ENCODE measurements at regions not wholly inside any gene's neighbourhood (a gene's known extent, or its start where the extent isn't known, plus 50 kb on each side); places are given as distances from the start of the nearest gene placed in this dataset.

- no peak for ATAC-seq
- H3K27ac Mint-ChIP-seq: no peak overlapping the region
- H3K36me3 Mint-ChIP-seq: no peaks in the 10 kb centered on the region
- H3K9me3 Mint-ChIP-seq: peaks cover 4% of the 10 kb centered on the region
- no peaks in the 10 kb centered on the region for H3K4me1 Mint-ChIP-seq
- no peaks in the 10 kb centered on the region for H3K27me3 Mint-ChIP-seq
- H3K4me3 Mint-ChIP-seq: no peak overlapping the region
Measured at GRCh38 chr12:24550609-24551008, 398.3 kb downstream of the BCAT1 start.

GRCh38 chr12:24546661-24547060, 402.2 kb downstream of the BCAT1 start:
- Mint-ChIP-seq H3K36me3 (no peaks in the 10 kb centered on the region), H3K4me1 (no peaks in the 10 kb centered on the region), H3K27me3 (no peaks in the 10 kb centered on the region), H3K4me3 (no peak overlapping the region), H3K9me3 (no peaks in the 10 kb centered on the region), H3K27ac (no peak overlapping the region)
- ATAC-seq: no peak

- ATAC-seq: no peak
- no peaks in the 10 kb centered on the region for H3K27me3 Mint-ChIP-seq
- H3K36me3 Mint-ChIP-seq: no peaks in the 10 kb centered on the region
- no peaks in the 10 kb centered on the region for H3K9me3 Mint-ChIP-seq
- no peak overlapping the region for H3K4me3 Mint-ChIP-seq
- no peaks in the 10 kb centered on the region for H3K4me1 Mint-ChIP-seq
- H3K27ac Mint-ChIP-seq: no peak overlapping the region
Measured at GRCh38 chr12:24546084-24546483, 402.8 kb downstream of the BCAT1 start.

- no peaks in the 10 kb centered on the region for H3K36me3 Mint-ChIP-seq
- no peaks in the 10 kb centered on the region for H3K4me1 Mint-ChIP-seq
- no peaks in the 10 kb centered on the region for H3K9me3 Mint-ChIP-seq
- H3K27me3 Mint-ChIP-seq: no peaks in the 10 kb centered on the region
- no peak for ATAC-seq
- no peak overlapping the region for H3K4me3 Mint-ChIP-seq
- no peak overlapping the region for H3K27ac Mint-ChIP-seq
Measured at GRCh38 chr12:24544368-24544767, 404.5 kb downstream of the BCAT1 start.

GRCh38 chr12:24541193-24541871, 407.6 kb downstream of the BCAT1 start:
- Mint-ChIP-seq H3K4me3 (no peak overlapping the region), H3K9me3 (no peaks in the 10 kb centered on the region), H3K36me3 (no peaks in the 10 kb centered on the region), H3K27me3 (peaks cover 9% of the 10 kb centered on the region), H3K4me1 (no peaks in the 10 kb centered on the region), H3K27ac (no peak overlapping the region)
- no peak for ATAC-seq

- no peak for ATAC-seq
- peaks cover 9% of the 10 kb centered on the region for H3K27me3 Mint-ChIP-seq
- H3K36me3 Mint-ChIP-seq: no peaks in the 10 kb centered on the region
- no peaks in the 10 kb centered on the region for H3K4me1 Mint-ChIP-seq
- no peak overlapping the region for H3K27ac Mint-ChIP-seq
- H3K4me3 Mint-ChIP-seq: no peak overlapping the region
- H3K9me3 Mint-ChIP-seq: no peaks in the 10 kb centered on the region
Measured at GRCh38 chr12:24539646-24540045, 409.3 kb downstream of the BCAT1 start.

GRCh38 chr12:24537083-24537860, 411.6 kb downstream of the BCAT1 start:
- Mint-ChIP-seq H3K36me3 (no peaks in the 10 kb centered on the region), H3K27me3 (peaks cover 9% of the 10 kb centered on the region), H3K27ac (no peak overlapping the region), H3K4me3 (no peak overlapping the region), H3K9me3 (no peaks in the 10 kb centered on the region), H3K4me1 (no peaks in the 10 kb centered on the region)
- no peak for ATAC-seq

GRCh38 chr12:24535334-24536069, 413.4 kb downstream of the BCAT1 start:
- peaks cover 9% of the 10 kb centered on the region for H3K27me3 Mint-ChIP-seq
- no peaks in the 10 kb centered on the region for H3K36me3 Mint-ChIP-seq
- no peak overlapping the region for H3K27ac Mint-ChIP-seq
- no peaks in the 10 kb centered on the region for H3K9me3 Mint-ChIP-seq
- no peaks in the 10 kb centered on the region for H3K4me1 Mint-ChIP-seq
- no peak overlapping the region for H3K4me3 Mint-ChIP-seq
- no peak for ATAC-seq

GRCh38 chr12:24534622-24535021, 414.3 kb downstream of the BCAT1 start:
- no peak for ATAC-seq
- H3K4me1 Mint-ChIP-seq: no peaks in the 10 kb centered on the region
- no peaks in the 10 kb centered on the region for H3K36me3 Mint-ChIP-seq
- H3K9me3 Mint-ChIP-seq: no peaks in the 10 kb centered on the region
- H3K27me3 Mint-ChIP-seq: peaks cover 9% of the 10 kb centered on the region
- no peak overlapping the region for H3K4me3 Mint-ChIP-seq
- no peak overlapping the region for H3K27ac Mint-ChIP-seq

GRCh38 chr12:24533716-24534352, 415.1 kb downstream of the BCAT1 start:
- Mint-ChIP-seq H3K27me3 (peaks cover 8% of the 10 kb centered on the region), H3K4me3 (no peak overlapping the region), H3K4me1 (no peaks in the 10 kb centered on the region), H3K9me3 (no peaks in the 10 kb centered on the region), H3K36me3 (no peaks in the 10 kb centered on the region), H3K27ac (no peak overlapping the region)
- ATAC-seq: no peak

- no peaks in the 10 kb centered on the region for H3K4me1 Mint-ChIP-seq
- H3K36me3 Mint-ChIP-seq: no peaks in the 10 kb centered on the region
- ATAC-seq: no peak
- H3K9me3 Mint-ChIP-seq: no peaks in the 10 kb centered on the region
- no peak overlapping the region for H3K4me3 Mint-ChIP-seq
- no peaks in the 10 kb centered on the region for H3K27me3 Mint-ChIP-seq
- no peak overlapping the region for H3K27ac Mint-ChIP-seq
Measured at GRCh38 chr12:24530689-24531088, 418.2 kb downstream of the BCAT1 start.

GRCh38 chr12:24527102-24527501, 421.8 kb downstream of the BCAT1 start:
- Mint-ChIP-seq H3K4me3 (no peak overlapping the region), H3K9me3 (peaks cover 3% of the 10 kb centered on the region), H3K27ac (no peak overlapping the region), H3K27me3 (peaks cover under 1% of the 10 kb centered on the region), H3K4me1 (no peaks in the 10 kb centered on the region), H3K36me3 (no peaks in the 10 kb centered on the region)
- ATAC-seq: no peak

GRCh38 chr12:24522736-24523135, 426.2 kb downstream of the BCAT1 start:
- Mint-ChIP-seq H3K9me3 (peaks cover 30% of the 10 kb centered on the region), H3K27me3 (peaks cover 9% of the 10 kb centered on the region), H3K4me1 (no peaks in the 10 kb centered on the region), H3K36me3 (peaks cover 17% of the 10 kb centered on the region), H3K27ac (no peak overlapping the region), H3K4me3 (no peak overlapping the region)
- ATAC-seq: no peak

GRCh38 chr12:24519759-24520158, 429.1 kb downstream of the BCAT1 start:
- peaks cover 9% of the 10 kb centered on the region for H3K27me3 Mint-ChIP-seq
- H3K4me3 Mint-ChIP-seq: no peak overlapping the region
- H3K9me3 Mint-ChIP-seq: peaks cover 30% of the 10 kb centered on the region
- no peak for ATAC-seq
- H3K4me1 Mint-ChIP-seq: no peaks in the 10 kb centered on the region
- peaks cover 17% of the 10 kb centered on the region for H3K36me3 Mint-ChIP-seq
- H3K27ac Mint-ChIP-seq: no peak overlapping the region

GRCh38 chr12:24517000-24517399, 431.9 kb downstream of the BCAT1 start:
- Mint-ChIP-seq H3K4me1 (no peaks in the 10 kb centered on the region), H3K4me3 (no peak overlapping the region), H3K9me3 (peaks cover 30% of the 10 kb centered on the region), H3K27ac (no peak overlapping the region), H3K36me3 (peaks cover 17% of the 10 kb centered on the region), H3K27me3 (peaks cover 8% of the 10 kb centered on the region)
- no peak for ATAC-seq

Measured in stimulated activated memory B cell treated with anti-CD40 and anti-IgM and Interleukin-4, amounts not matched to agents 10 μg/mL and 1 μg/mL and 100 μg/mL, for 72 hours (primary cell).